Fibroblast of lung (primary cell): ENCODE measurements at regions not wholly inside any gene's neighbourhood (a gene's known extent, or its start where the extent isn't known, plus 50 kb on each side); places are given as distances from the start of the nearest gene placed in this dataset.

ENCODE experiments used
- DNase-seq, 2 donors: peaks; one replicate each; pipeline versions ENCODE4 v3.0.0 to v3.0.0-alpha.2; 2010; ENCODE audit warnings: low read depth in 2 of 2
- H2AFZ ChIP-seq: 2 replicates; pipeline ENCODE4 v1.5.1; 2012; ENCODE audit warnings: low read length, control low read depth, inconsistent platforms
- H3K27ac ChIP-seq: 2 replicates; pipeline ENCODE4 v1.5.1; 2011; ENCODE audit warnings: low read length, control low read depth; ENCODE audit not compliant: insufficient read depth
- H3K27me3 ChIP-seq: 2 replicates; pipeline ENCODE4 v1.5.1; 2011; ENCODE audit warnings: mild to moderate bottlenecking, low read length; ENCODE audit not compliant: control insufficient read depth, insufficient read depth
- H3K36me3 ChIP-seq: 2 replicates; pipeline ENCODE4 v1.5.1; 2011; ENCODE audit warnings: low read length; ENCODE audit not compliant: control insufficient read depth, insufficient read depth
- H3K4me1 ChIP-seq: 2 replicates; pipeline ENCODE4 v1.5.1; 2011; ENCODE audit warnings: low read length; ENCODE audit not compliant: control insufficient read depth, insufficient read depth; ENCODE audit errors: extremely low read depth
- H3K4me2 ChIP-seq: 2 replicates; pipeline ENCODE4 v1.5.1; 2011; ENCODE audit warnings: low read length, control low read depth; ENCODE audit not compliant: insufficient read depth; ENCODE audit errors: extremely low read depth
- H3K4me3 ChIP-seq, 4 experiments: fragments of 200-600 bp in 1 of 4; sonication (generic) in 1 of 4; replicated peaks in 1 of 4; 2 replicates each; pipeline ENCODE4 v1.5.1; 2011 to 2016; ENCODE audit warnings: low read length in 4 of 4, low read depth in 3 of 4, mild to moderate bottlenecking in 3 of 4, control low read depth in 2 of 4, inconsistent platforms in 1 of 4, mixed read lengths in 1 of 4; ENCODE audit not compliant: insufficient read depth in 1 of 4; ENCODE audit errors: control extremely low read depth in 1 of 4
- H3K79me2 ChIP-seq: 2 replicates; pipeline ENCODE4 v1.5.1; 2012; ENCODE audit warnings: mild to moderate bottlenecking, low read length, inconsistent platforms; ENCODE audit not compliant: control insufficient read depth, insufficient read depth
- H3K9ac ChIP-seq: 2 replicates; pipeline ENCODE4 v1.5.1; 2011; ENCODE audit warnings: mild to moderate bottlenecking, low read length, control low read depth; ENCODE audit not compliant: insufficient read depth
- H3K9me3 ChIP-seq: 2 replicates; pipeline ENCODE4 v1.5.1; 2012; ENCODE audit warnings: low read depth, low read length; ENCODE audit not compliant: control insufficient read depth, insufficient read depth
- H4K20me1 ChIP-seq: 2 replicates; pipeline ENCODE4 v1.5.1; 2011; ENCODE audit warnings: low read length; ENCODE audit not compliant: control insufficient read depth, insufficient read depth; ENCODE audit errors: extremely low read depth
- CTCF ChIP-seq, 2 donors: IDR thresholded peaks in 1 of 2; conservative IDR thresholded peaks in 1 of 2; 1 replicate in 1 of 2; 2 replicates in 1 of 2; pipeline ENCODE4 v1.5.1; 2011 to 2012; ENCODE audit warnings: low read length in 2 of 2, control low read depth in 1 of 2, inconsistent platforms in 1 of 2, low read depth in 1 of 2, mild to moderate bottlenecking in 1 of 2
- EZH2 ChIP-seq: IDR thresholded peaks from 2 replicates; pipeline ENCODE4 v1.5.1; 2012; ENCODE audit warnings: low read length, control low read depth, mild to moderate bottlenecking; ENCODE audit errors: missing control alignments

- H3K27ac ChIP-seq: no peak overlapping the region
- TF ChIP-seq EZH2: no peak
- TF ChIP-seq CTCF (conservative IDR thresholded peaks at IDR 0.05 in 1 of 2, IDR thresholded peaks at IDR 0.05 in 1 of 2; ENCODE audit: low read depth in 1 of 2, low read length in 2 of 2): no peak
- H2AFZ ChIP-seq: no peak overlapping the region
- no peak overlapping the region for H3K9ac ChIP-seq
- no peak for DNase-seq
- H3K36me3 ChIP-seq: no peaks in the 10 kb centered on the region
- no peaks in the 10 kb centered on the region for H3K9me3 ChIP-seq
- H3K4me2 ChIP-seq: no peak overlapping the region
- no peaks in the 10 kb centered on the region for H3K27me3 ChIP-seq
- no peak overlapping the region for H3K4me3 ChIP-seq
- no peaks in the 10 kb centered on the region for H3K79me2 ChIP-seq
- no peaks in the 10 kb centered on the region for H3K4me1 ChIP-seq
- no peaks in the 10 kb centered on the region for H4K20me1 ChIP-seq
Observed at GRCh38 chr7:46127814-46128213, 206.7 kb upstream of the IGFBP3 start.

- Histone ChIP-seq H3K4me2 (no peak overlapping the region), H3K27me3 (no peaks in the 10 kb centered on the region), H3K9ac (no peak overlapping the region), H3K27ac (no peak overlapping the region), H3K36me3 (no peaks in the 10 kb centered on the region), H3K9me3 (no peaks in the 10 kb centered on the region), H3K4me1 (no peaks in the 10 kb centered on the region), H3K79me2 (no peaks in the 10 kb centered on the region), H4K20me1 (no peaks in the 10 kb centered on the region), H2AFZ (no peak overlapping the region), H3K4me3 (no peak overlapping the region)
- no peak for DNase-seq
- TF ChIP-seq EZH2 (no peak), CTCF (conservative IDR thresholded peaks at IDR 0.05 in 1 of 2, IDR thresholded peaks at IDR 0.05 in 1 of 2; ENCODE audit: low read depth in 1 of 2, low read length in 2 of 2) (no peak)
Observed at GRCh38 chr7:46126675-46127300, 205.7 kb upstream of the IGFBP3 start.

DNA sequence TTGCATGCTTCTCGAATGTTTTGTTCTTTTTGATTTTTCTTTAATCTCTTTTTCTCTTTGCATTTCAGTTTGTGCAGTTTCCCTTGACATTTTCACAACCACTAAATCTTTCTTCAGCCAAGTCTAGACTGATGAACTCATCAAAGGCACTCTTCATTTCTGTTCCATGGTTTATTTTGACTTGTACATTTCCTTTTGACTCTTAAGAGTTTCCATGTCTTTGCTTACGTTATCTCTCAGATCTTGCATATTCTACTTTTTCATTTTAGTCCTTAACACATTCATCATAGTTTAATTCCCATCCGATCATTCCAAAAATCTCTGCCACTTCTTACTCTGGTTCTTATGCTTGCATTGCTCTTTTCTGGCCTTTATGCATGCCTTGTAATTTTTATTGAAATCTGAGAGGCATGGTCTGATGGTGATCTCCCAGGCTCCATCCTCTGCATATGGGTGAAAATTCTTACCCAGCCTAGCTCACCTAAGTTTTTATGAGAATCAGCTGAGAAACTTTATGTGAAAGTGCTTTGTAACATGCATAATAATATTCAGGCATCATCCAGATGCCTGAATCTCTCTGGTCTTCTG lies 202.8 kb upstream of the IGFBP3 start:
- H3K79me2 ChIP-seq: no peaks in the 10 kb centered on the region
- H3K9ac ChIP-seq: no peak overlapping the region
- no peaks in the 10 kb centered on the region for H3K4me1 ChIP-seq
- no peak for TF ChIP-seq EZH2
- no peak for TF ChIP-seq CTCF (conservative IDR thresholded peaks at IDR 0.05 in 1 of 2, IDR thresholded peaks at IDR 0.05 in 1 of 2; ENCODE audit: low read depth in 1 of 2, low read length in 2 of 2)
- no peak overlapping the region for H2AFZ ChIP-seq
- no peaks in the 10 kb centered on the region for H3K27me3 ChIP-seq
- no peak for DNase-seq
- H3K27ac ChIP-seq: no peak overlapping the region
- H4K20me1 ChIP-seq: no peaks in the 10 kb centered on the region
- no peaks in the 10 kb centered on the region for H3K36me3 ChIP-seq
- no peaks in the 10 kb centered on the region for H3K9me3 ChIP-seq
- no peak overlapping the region for H3K4me2 ChIP-seq
- H3K4me3 ChIP-seq: no peak overlapping the region
